K562 (cell line): ENCODE measurements at regions not wholly inside any gene's neighbourhood (a gene's known extent, or its start where the extent isn't known, plus 50 kb on each side); places are given as distances from the start of the nearest gene placed in this dataset.

Experiments
- ATAC-seq: fragments of 200-7000 bp; cut with Tn5 transposase; 3 replicates; pipeline ENCODE4 v1.9.1; 2020; ENCODE audit warnings: moderate library complexity
- BruUV-seq: library from RNA; stranded (reverse); fragments of 400-500 nt; replicated peaks from 2 replicates; lab custom pipeline; 2021; lab: Mats Ljungman, UMichigan
- CTCF ChIA-PET: fragments of 300-600 bp; formaldehyde crosslinking; extraction: SDS; loops from one replicate; lab custom pipeline; 2021; ENCODE audit warnings: low intra/inter-chr PET ratio; lab: Yijun Ruan, JAX
- POLR2A ChIA-PET: fragments of 300-600, 350-650 bp; sonication (Branson Sonifier 250); formaldehyde crosslinking; extraction: SDS; loops from one replicate; lab custom pipeline; 2021; ENCODE audit warnings: antibody characterized with exemption, inconsistent platforms; lab: Yijun Ruan, JAX
- DNase-seq, 4 experiments: peaks; one replicate each; pipeline versions ENCODE4 v3.0.0 to v3.0.0-alpha.2; 2011 to 2018; ENCODE audit warnings: low spot score in 3 of 4, mixed read lengths in 3 of 4; ENCODE audit errors: extremely low read depth in 1 of 4
- FAIRE-seq: peaks from 2 replicates; lab custom pipeline; 2011; peaks lifted over from hg19 to GRCh38; lab: Jason Lieb, UNC
- H2AFZ ChIP-seq: 2 replicates; pipeline ENCODE4 v1.6.0; 2011; ENCODE audit warnings: low read depth, low read length, control low read depth, inconsistent platforms
- H3K27ac ChIP-seq: fragments of 200-600 bp; 3 replicates; pipeline ENCODE4 v1.8.0; 2011; ENCODE audit warnings: low read depth, mild to moderate bottlenecking, control low read depth, inconsistent platforms, low read length, moderate library complexity, mixed read lengths; ENCODE audit errors: extremely low read depth
- H3K27me3 ChIP-seq, 2 experiments: fragments of 300-600 bp in 1 of 2; 2 replicates in 1 of 2; 3 replicates in 1 of 2; pipeline versions ENCODE4 v1.6.0 to v1.8.0; 2011; ENCODE audit warnings: inconsistent platforms in 2 of 2, low read length in 2 of 2, mild to moderate bottlenecking in 1 of 2, mixed read lengths in 1 of 2, moderate library complexity in 1 of 2; ENCODE audit not compliant: control insufficient read depth in 2 of 2, insufficient read depth in 2 of 2
- H3K36me3 ChIP-seq: fragments of 300-600 bp; 3 replicates; pipeline ENCODE4 v1.8.0; 2011; ENCODE audit warnings: mild to moderate bottlenecking, low read length, inconsistent platforms; ENCODE audit not compliant: control insufficient read depth, insufficient read depth
- H3K4me1 ChIP-seq, 2 experiments: fragments of 200-600 bp in 1 of 2; replicated peaks in 1 of 2; 2 replicates in 1 of 2; 3 replicates in 1 of 2; pipeline versions ENCODE4 v1.5.1 to v1.8.0; 2011; ENCODE audit warnings: inconsistent platforms in 2 of 2, low read length in 2 of 2, mild to moderate bottlenecking in 1 of 2, mixed read lengths in 1 of 2, moderate library complexity in 1 of 2; ENCODE audit not compliant: control insufficient read depth in 2 of 2, insufficient read depth in 2 of 2
- H3K4me2 ChIP-seq: 2 replicates; pipeline ENCODE4 v1.6.1; 2011; ENCODE audit warnings: low read length, control low read depth, inconsistent platforms, mixed read lengths; ENCODE audit not compliant: insufficient read depth
- H3K4me3 ChIP-seq: fragments of 200-600 bp; sonication (generic), shearing (Covaris generic); 2 replicates; pipeline ENCODE4 v1.5.1; 2016; ENCODE audit warnings: control low read depth, inconsistent platforms
- H3K79me2 ChIP-seq: fragments of 200-600 bp; 3 replicates; pipeline ENCODE4 v1.8.0; 2011; ENCODE audit warnings: low read length, inconsistent platforms; ENCODE audit not compliant: control insufficient read depth, insufficient read depth
- H3K9ac ChIP-seq, 2 experiments: 2 replicates each; pipeline versions ENCODE4 v1.6.0 to v1.6.1; 2011; ENCODE audit warnings: low read depth in 2 of 2, low read length in 2 of 2, control low read depth in 1 of 2, inconsistent platforms in 1 of 2, mild to moderate bottlenecking in 1 of 2, mixed read lengths in 1 of 2; ENCODE audit not compliant: insufficient read depth in 1 of 2
- H3K9me1 ChIP-seq: one replicate; pipeline ENCODE4 v1.6.0; 2011; ENCODE audit warnings: inconsistent platforms, mild to moderate bottlenecking, low read length, moderate library complexity; ENCODE audit not compliant: control insufficient read depth, insufficient read depth
- H3K9me3 ChIP-seq: replicated peaks from 2 replicates; pipeline ENCODE4 v1.5.1; 2011; ENCODE audit warnings: low read depth, low read length, inconsistent platforms; ENCODE audit not compliant: control insufficient read depth, insufficient read depth
- H4K20me1 ChIP-seq: replicated peaks from 2 replicates; pipeline ENCODE4 v1.6.1; 2011; ENCODE audit warnings: low read length, inconsistent platforms, mixed read lengths; ENCODE audit not compliant: control insufficient read depth, insufficient read depth
- CHD4 ChIP-seq: fragments of 200-600 bp; sonication (generic); IDR thresholded peaks from 3 replicates; pipeline ENCODE4 v1.6.1; 2012; ENCODE audit warnings: low read depth, mild to moderate bottlenecking, mixed read lengths, low read length, inconsistent platforms; ENCODE audit not compliant: insufficient read depth, insufficient replicate concordance, poor library complexity, severe bottlenecking
- ETV1 ChIP-seq: fragments of 450-650 bp; conservative IDR thresholded peaks from 2 replicates; pipeline ENCODE4 v1.6.1; 2016; ENCODE audit warnings: missing genetic modification characterization, control low read depth, low read depth, missing compliant biosample characterization
- KHSRP ChIP-seq: fragments of 450-650 bp; IDR thresholded peaks from 2 replicates; pipeline ENCODE4 v1.6.1; 2017
- RBM34 ChIP-seq: fragments of 200-400 bp; formaldehyde crosslinking; IDR thresholded peaks from 2 replicates; pipeline ENCODE4 v1.6.1; 2018; ENCODE audit warnings: low read length, borderline replicate concordance; ENCODE audit not compliant: insufficient read depth
- TFAP4 ChIP-seq: sonication (generic); formaldehyde crosslinking; IDR thresholded peaks from 2 replicates; pipeline ENCODE4 v1.8.0; 2022; ENCODE audit warnings: missing genetic modification reagents, mild to moderate bottlenecking, moderate library complexity, borderline replicate concordance
- ZBTB5 ChIP-seq: fragments of 450-650 bp; IDR thresholded peaks from 2 replicates; pipeline ENCODE4 v1.6.1; 2017; ENCODE audit warnings: antibody characterized with exemption
- ZKSCAN1 ChIP-seq: fragments of 150-350 bp; IDR thresholded peaks from 2 replicates; pipeline ENCODE4 v1.6.1; 2016; ENCODE audit warnings: low read depth, low read length
- WGBS: fragments of 100-300 bp; shearing (Covaris generic); methylation state at CpG from one replicate; pipeline ENCODE4 v1.1.6; 2016; ENCODE audit warnings: low coverage, mixed read lengths; ENCODE audit not compliant: insufficient coverage; ENCODE audit errors: missing lambda C conversion rate; 5-methylcytosine and 5-hydroxymethylcytosine counted together
- in situ Hi-C: fragments of 300-500 bp; cut with MboI; formaldehyde crosslinking; loops from 4 replicates; pipeline ENCODE4 v1.15.0; 2018; ENCODE audit warnings: inconsistent platforms, mixed read lengths
- intact Hi-C: fragments of 100-400 bp; cut with micrococcal nuclease; formaldehyde crosslinking; loops from 2 replicates; pipeline ENCODE4 v1.14.2; 2022

- no peaks in the 10 kb centered on the region for H4K20me1 ChIP-seq
- ATAC-seq (no peak), DNase-seq (no peak), FAIRE-seq (no peak)
- no peaks in the 10 kb centered on the region for H3K4me1 ChIP-seq
- H3K27me3 ChIP-seq: no peaks in the 10 kb centered on the region
- no peaks in the 10 kb centered on the region for H3K9me3 ChIP-seq
- ChIA-PET POLR2A (interaction anchor here (0.7 kb wide), 1 partner anchor 11 kb away, joined by 3 read pairs; no protein-coding TSS in a partner anchor), CTCF (no interaction called here)
- no peaks in the 10 kb centered on the region for H3K79me2 ChIP-seq
- no peak overlapping the region for H3K4me3 ChIP-seq
- H3K4me2 ChIP-seq: no peak overlapping the region
- H3K36me3 ChIP-seq: no peaks in the 10 kb centered on the region
- intact Hi-C loops (no loop called here), in situ Hi-C loops (no loop called here)
- 1% methylated on average over 4 of the region's 4 CpGs for WGBS
- no peak overlapping the region for H3K27ac ChIP-seq
- no peak overlapping the region for H2AFZ ChIP-seq
- no peaks in the 10 kb centered on the region for H3K9me1 ChIP-seq
- no peak for TF ChIP-seq CHD4
- TF ChIP-seq RBM34: no peak
- TF ChIP-seq KHSRP: no peak
- TF ChIP-seq ETV1 (tag): no peak
- no peak for TF ChIP-seq ZKSCAN1
- TF ChIP-seq TFAP4 (CRISPR knock-in tag): no peak
- no peak for TF ChIP-seq ZBTB5
- H3K9ac ChIP-seq: no peak overlapping the region
- BruUV-seq: no TSS peak
Observed at GRCh38 chr9:116032683-116033440, 120.7 kb upstream of the PAPPA start.
